HCT116 (cell line): ENCODE measurements at regions not wholly inside any gene's neighbourhood (a gene's known extent, or its start where the extent isn't known, plus 50 kb on each side); places are given as distances from the start of the nearest gene placed in this dataset.
"Not testable (repeated sequence)": the region's sequence is repeated elsewhere in the genome, so short reads cannot be mapped to it uniquely, and the experiment has no call there.

Experiments
- ATAC-seq: fragments of 200-7000 bp; cut with Tn5 transposase; 2 replicates; pipeline ENCODE4 v1.9.1; 2020; ENCODE audit warnings: mild to moderate bottlenecking, moderate library complexity
- BruUV-seq: library from RNA; stranded (reverse); fragments of 400-500 nt; replicated peaks from 2 replicates; lab custom pipeline; 2021; lab: Mats Ljungman, UMichigan
- CTCF ChIA-PET: fragments of 300-600 bp; sonication (Branson Sonifier 250); formaldehyde crosslinking; loops from one replicate; lab custom pipeline; 2021; ENCODE audit warnings: antibody characterized with exemption; lab: Charles Lee
- POLR2A ChIA-PET: fragments of 300-600, 350-600 bp; sonication (Branson Sonifier 250); formaldehyde crosslinking; loops from one replicate; lab custom pipeline; 2021; ENCODE audit warnings: antibody characterized with exemption; lab: Charles Lee
- RAD21 ChIA-PET, 2 experiments: fragments of 300-600 bp; sonication (Branson Sonifier 250); formaldehyde crosslinking; loops; one replicate each; lab custom pipeline; 2023; ENCODE audit warnings: low total read pairs in 2 of 2; ENCODE audit not compliant: uncharacterized antibody in 2 of 2, unreplicated experiment in 2 of 2, low non-redundant PET in 1 of 2; lab: Charles Lee
- DNase-seq: peaks from one replicate; pipeline ENCODE4 v3.0.0-alpha.2; 2010; ENCODE audit warnings: low read depth, low spot score
- H2AFZ ChIP-seq: fragments of 200-600 bp; shearing (Covaris generic), sonication (generic); 2 replicates; pipeline ENCODE4 v1.6.1; 2017; ENCODE audit warnings: low read depth, mixed run types, mixed read lengths, antibody characterized with exemption, low read length; ENCODE audit not compliant: poor library complexity, severe bottlenecking
- H3K27ac ChIP-seq: 2 replicates; pipeline ENCODE4 v1.5.1; 2012; ENCODE audit warnings: low read depth, low read length
- H3K27me3 ChIP-seq: fragments of 200-600 bp; sonication (generic); 2 replicates; pipeline ENCODE4 v1.6.1; 2016; ENCODE audit warnings: mixed run types, low read length, mixed read lengths; ENCODE audit not compliant: insufficient read depth
- H3K36me3 ChIP-seq, 2 experiments: fragments of 200-500 bp in 1 of 2; fragments of 200-600 bp in 1 of 2; sonication (Bioruptor generic) in 1 of 2; sonication (generic) in 1 of 2; 2 replicates each; pipeline versions ENCODE4 v1.5.1 to v1.6.1; 2014 to 2016; ENCODE audit warnings: low read length in 2 of 2, inconsistent platforms in 1 of 2, mixed read lengths in 1 of 2, mixed run types in 1 of 2; ENCODE audit not compliant: insufficient read depth in 2 of 2, control insufficient read depth in 1 of 2
- H3K4me1 ChIP-seq, 2 experiments: fragments of 200-600 bp in 1 of 2; sonication (generic) in 1 of 2; 2 replicates each; pipeline versions ENCODE4 v1.5.1 to v1.6.1; 2012 to 2017; ENCODE audit warnings: low read length in 2 of 2, inconsistent platforms in 1 of 2, mild to moderate bottlenecking in 1 of 2, mixed read lengths in 1 of 2, mixed run types in 1 of 2, moderate library complexity in 1 of 2; ENCODE audit not compliant: insufficient read depth in 2 of 2, control insufficient read depth in 1 of 2
- H3K4me2 ChIP-seq: fragments of 200-600 bp; sonication (generic); 2 replicates; pipeline ENCODE4 v1.6.1; 2017; ENCODE audit warnings: mixed run types, low read length, mixed read lengths
- H3K4me3 ChIP-seq, 2 experiments: fragments of 200-600 bp in 1 of 2; sonication (generic) in 1 of 2; replicated peaks in 1 of 2; 2 replicates each; pipeline ENCODE4 v1.5.1; 2011 to 2016; ENCODE audit warnings: low read length in 2 of 2, control low read depth in 1 of 2, low read depth in 1 of 2, mild to moderate bottlenecking in 1 of 2, mixed read lengths in 1 of 2, mixed run types in 1 of 2
- H3K79me2 ChIP-seq: fragments of 200-600 bp; sonication (generic); 2 replicates; pipeline ENCODE4 v1.6.1; 2017; ENCODE audit warnings: mild to moderate bottlenecking, mixed run types, low read length, moderate library complexity, mixed read lengths; ENCODE audit not compliant: insufficient read depth
- H3K9ac ChIP-seq: fragments of 200-600 bp; sonication (generic); 2 replicates; pipeline ENCODE4 v1.6.1; 2016; ENCODE audit warnings: low read length, mixed read lengths
- H3K9me2 ChIP-seq: fragments of 200-600 bp; sonication (generic), shearing (Covaris generic); 2 replicates; pipeline ENCODE4 v1.6.1; 2017; ENCODE audit warnings: mixed run types, mild to moderate bottlenecking, moderate library complexity; ENCODE audit not compliant: insufficient read depth
- H3K9me3 ChIP-seq, 2 experiments: fragments of 200-500 bp in 1 of 2; fragments of 200-600 bp in 1 of 2; sonication (Bioruptor generic) in 1 of 2; sonication (generic) in 1 of 2; 2 replicates each; pipeline ENCODE4 v1.6.1; 2014 to 2017; ENCODE audit warnings: low read length in 2 of 2, mixed read lengths in 2 of 2, inconsistent platforms in 1 of 2, low read depth in 1 of 2, mild to moderate bottlenecking in 1 of 2, mixed run types in 1 of 2, moderate library complexity in 1 of 2; ENCODE audit not compliant: control insufficient read depth in 1 of 2, insufficient read depth in 1 of 2
- H4K20me1 ChIP-seq: fragments of 200-600 bp; sonication (generic), shearing (Covaris generic); 2 replicates; pipeline ENCODE4 v1.6.1; 2017; ENCODE audit warnings: mixed run types, mild to moderate bottlenecking, moderate library complexity; ENCODE audit not compliant: insufficient read depth
- EGR1 ChIP-seq: IDR thresholded peaks from 2 replicates; pipeline ENCODE4 v1.6.1; 2012; ENCODE audit warnings: low read depth
- ELF1 ChIP-seq: IDR thresholded peaks from 2 replicates; pipeline ENCODE4 v1.6.1; 2012; ENCODE audit warnings: low read depth, borderline replicate concordance
- EZH2phosphoT487 ChIP-seq: fragments of 200-600 bp; IDR thresholded peaks from 2 replicates; pipeline ENCODE4 v1.6.1; 2018; ENCODE audit warnings: antibody characterized with exemption, borderline replicate concordance
- FOSL1 ChIP-seq: IDR thresholded peaks from 2 replicates; pipeline ENCODE4 v1.6.1; 2012; ENCODE audit warnings: low read depth
- MAX ChIP-seq: IDR thresholded peaks from 2 replicates; pipeline ENCODE4 v1.6.1; 2012
- SIN3A ChIP-seq: IDR thresholded peaks from 2 replicates; pipeline ENCODE4 v1.6.1; 2012; ENCODE audit warnings: low read depth
- YY1 ChIP-seq: IDR thresholded peaks from 2 replicates; pipeline ENCODE4 v1.6.1; 2011; ENCODE audit warnings: low read length, low read depth, moderate library complexity, mild to moderate bottlenecking; ENCODE audit not compliant: insufficient replicate concordance; ENCODE audit errors: extremely low read depth
- ZBTB33 ChIP-seq: IDR thresholded peaks from 2 replicates; pipeline ENCODE4 v1.6.1; 2011; ENCODE audit warnings: mild to moderate bottlenecking, low read length, moderate library complexity; ENCODE audit not compliant: insufficient replicate concordance; ENCODE audit errors: extremely low read depth
- ZNF274 ChIP-seq: fragments of 200-500 bp; sonication (Bioruptor generic); IDR thresholded peaks from 2 replicates; pipeline ENCODE4 v1.6.1; 2014; ENCODE audit warnings: mild to moderate bottlenecking, low read depth, low read length, inconsistent platforms
- intact Hi-C: fragments of 100-400 bp; cut with micrococcal nuclease; formaldehyde crosslinking; loops from 2 replicates; pipeline ENCODE4 v1.10.0; 2022

GRCh38 chr10:2881720-2882620 lies 185.4 kb upstream of the PFKP start:
- Histone ChIP-seq H3K4me2 (no peak overlapping the region), H2AFZ (no peak overlapping the region), H3K4me3 (no peak overlapping the region), H3K36me3 (no peaks in the 10 kb centered on the region; a peak in 1 of 4 replicates), H3K27me3 (peaks cover 51% of the 10 kb centered on the region), H3K79me2 (no peaks in the 10 kb centered on the region), H3K4me1 (no peaks in the 10 kb centered on the region), H3K9me3 (no peaks in the 10 kb centered on the region), H3K27ac (no peak overlapping the region), H4K20me1 (no peaks in the 10 kb centered on the region), H3K9me2 (no peaks in the 10 kb centered on the region), H3K9ac (no peak overlapping the region)
- ATAC-seq = no peak
- intact Hi-C loops = no loop called here
- ChIA-PET POLR2A (no interaction called here), CTCF (no interaction called here), RAD21 (no interaction called here)
- no TSS peak for BruUV-seq
- TF ChIP-seq MAX = no peak
- TF ChIP-seq ZBTB33 = no peak
- TF ChIP-seq SIN3A = no peak
- TF ChIP-seq ZNF274 = no peak
- TF ChIP-seq ELF1 = no peak
- no peak for TF ChIP-seq FOSL1
- no peak for TF ChIP-seq YY1
- no peak for TF ChIP-seq EGR1
- TF ChIP-seq EZH2phosphoT487 = no peak
- DNase-seq = no peak

GRCh38 chr10:2880050-2880449 lies 187.3 kb upstream of the PFKP start:
- H3K4me3 ChIP-seq, DNase-seq, H4K20me1 ChIP-seq, ATAC-seq, intact Hi-C loops, H3K9me3 ChIP-seq, H3K4me2 ChIP-seq, H3K27ac ChIP-seq, BruUV-seq, H3K36me3 ChIP-seq, H3K9ac ChIP-seq, POLR2A ChIA-PET, RAD21 ChIA-PET, H2AFZ ChIP-seq, H3K4me1 ChIP-seq, H3K9me2 ChIP-seq, H3K79me2 ChIP-seq, CTCF ChIA-PET: not testable (repeated sequence)
- peaks cover 36% of the 10 kb centered on the region for H3K27me3 ChIP-seq
